M059J (cell line): ENCODE measurements at regions not wholly inside any gene's neighbourhood (a gene's known extent, or its start where the extent isn't known, plus 50 kb on each side); places are given as distances from the start of the nearest gene placed in this dataset.
"Not testable (repeated sequence)": the region's sequence is repeated elsewhere in the genome, so short reads cannot be mapped to it uniquely, and the experiment has no call there.

ENCODE experiments used
- DNase-seq: peaks from one replicate; pipeline ENCODE4 v3.0.0-alpha.2; 2012; ENCODE audit warnings: low read depth

DNA sequence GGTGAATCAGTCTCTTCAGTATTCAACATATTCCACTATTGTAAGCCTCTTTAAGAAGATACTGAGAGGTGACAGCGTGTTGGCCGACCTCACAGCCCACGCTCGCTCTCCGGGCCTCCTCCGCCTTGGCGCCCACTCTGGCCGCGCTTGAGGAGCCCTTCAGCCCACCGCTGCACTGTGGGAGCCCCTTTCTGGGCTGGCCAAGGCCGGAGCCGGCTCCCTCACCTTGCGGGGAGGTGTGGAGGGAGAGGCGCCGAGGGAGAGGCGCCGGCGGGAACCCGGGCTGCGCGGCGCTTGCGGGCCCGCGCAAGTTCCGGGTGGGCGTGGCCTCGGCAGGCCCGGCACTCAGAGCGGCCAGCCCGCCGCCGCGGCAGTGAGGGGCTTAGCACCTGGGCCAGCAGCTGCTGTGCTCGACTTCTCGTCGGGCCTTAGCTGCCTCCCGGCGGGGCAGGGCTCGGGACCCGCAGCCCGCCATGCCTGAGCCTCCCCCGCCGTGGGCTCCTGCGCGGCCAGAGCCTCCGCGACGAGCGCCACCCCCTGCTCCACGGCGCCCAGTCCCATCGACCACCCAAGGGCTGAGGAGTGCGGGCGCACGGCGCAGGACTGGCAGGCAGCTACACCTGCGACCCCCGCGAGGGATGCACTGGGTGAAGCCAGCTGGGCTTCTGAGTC, 306.4 kb downstream of the SEMA3D start:
- not testable (repeated sequence) for DNase-seq

DNA sequence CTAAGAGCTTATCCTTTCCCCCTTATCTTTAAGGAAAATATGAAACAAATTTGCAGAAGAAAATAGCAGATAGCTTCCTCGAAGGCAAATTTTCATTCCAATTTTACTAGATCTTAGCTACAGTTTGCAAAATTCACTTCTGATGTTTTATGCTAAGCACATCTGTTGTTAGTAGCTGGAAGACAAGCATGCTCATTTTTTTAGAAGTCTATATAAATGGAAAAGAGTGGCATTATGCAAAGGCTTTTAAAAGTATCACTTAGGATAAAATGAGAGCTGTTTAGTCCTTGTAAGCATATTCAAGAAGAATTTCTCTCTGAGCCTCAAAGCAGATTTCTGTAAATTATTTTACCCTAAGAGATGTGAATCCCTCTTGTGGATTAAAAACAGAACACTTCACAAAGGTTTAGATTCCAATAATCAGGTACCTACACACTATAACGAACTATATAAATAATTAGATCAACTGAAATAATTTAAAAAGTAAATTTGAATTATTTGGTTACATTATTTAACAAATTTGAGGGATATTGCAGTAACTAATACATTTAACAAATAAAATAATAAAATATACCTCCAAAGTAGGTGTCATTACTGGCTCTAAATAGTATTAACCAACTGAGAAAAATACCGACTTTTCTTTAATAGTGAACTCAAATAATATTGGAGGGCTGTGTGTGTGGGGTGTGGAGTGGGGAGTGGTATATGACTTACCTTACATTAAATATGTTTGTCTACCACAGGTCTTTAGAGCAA, 307.1 kb downstream of the SEMA3D start:
- DNase-seq, result no peak

- DNase-seq, result no peak
These were observed 308.8 kb downstream of the SEMA3D start for GRCh38 chr7:84877943-84878570.

DNA sequence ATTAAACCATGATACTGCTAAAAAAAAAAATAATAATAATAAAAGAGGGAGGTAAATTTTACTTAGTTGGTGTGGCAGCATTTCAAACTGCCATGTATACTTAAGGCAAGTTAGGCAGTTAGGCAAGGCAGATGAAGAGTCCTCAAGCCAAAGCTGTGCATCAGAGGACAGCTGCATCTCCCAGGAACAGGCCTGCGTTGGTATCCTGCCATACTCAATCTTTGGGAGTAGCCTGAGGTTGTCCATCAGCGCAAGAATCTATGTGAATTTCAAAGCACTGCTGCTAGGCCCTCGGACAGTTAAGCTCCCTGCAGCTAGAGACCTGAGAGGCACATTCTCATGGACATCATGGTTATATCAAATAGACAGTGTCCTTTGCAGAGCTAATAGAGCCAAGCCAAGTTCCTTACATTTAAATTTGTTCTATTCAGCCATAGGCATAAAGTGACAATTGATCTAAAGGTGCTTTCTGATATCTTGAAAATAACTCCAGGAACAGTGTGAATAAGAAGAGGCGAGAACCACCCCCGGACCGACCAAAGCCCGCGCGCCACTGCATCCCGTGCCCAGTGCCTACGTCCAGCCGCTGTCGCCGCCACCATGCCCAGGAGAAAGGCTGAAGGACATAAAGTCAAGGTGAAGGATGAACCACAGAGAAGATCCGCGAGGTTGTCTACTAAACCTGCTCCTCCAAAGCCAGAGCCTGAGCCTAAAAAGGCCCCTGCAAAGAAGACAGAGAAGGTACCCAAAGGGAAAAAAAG, 310.6 kb downstream of the SEMA3D start:
- no peak for DNase-seq

GRCh38 chr7:84865560-84865959, 321.3 kb downstream of the SEMA3D start:
- no peak for DNase-seq

GRCh38 chr7:84857336-84857735, 329.5 kb downstream of the SEMA3D start:
- DNase-seq, result no peak

DNA sequence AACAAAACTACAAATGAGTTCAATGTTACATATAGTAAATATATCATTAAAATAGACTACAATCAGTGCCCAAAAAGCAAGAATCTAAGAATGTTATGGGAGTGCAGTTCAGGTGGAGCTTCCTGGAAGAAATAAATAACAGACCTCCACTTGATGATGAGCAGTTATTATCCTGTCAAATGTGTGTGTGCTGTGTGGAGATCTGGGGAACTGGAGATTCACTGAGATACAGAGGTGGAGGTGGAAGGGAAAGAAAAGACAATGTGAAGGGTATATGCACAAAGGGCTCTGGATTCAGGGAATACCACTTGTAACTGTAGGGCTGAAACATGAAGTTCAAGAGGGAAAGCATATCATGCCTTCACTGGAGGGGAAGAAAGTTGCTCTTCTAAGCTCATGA, 331.1 kb downstream of the SEMA3D start:
- no peak for DNase-seq

GRCh38 chr7:84848974-84849372, 337.9 kb downstream of the SEMA3D start:
- DNase-seq, result not testable (repeated sequence)

DNA sequence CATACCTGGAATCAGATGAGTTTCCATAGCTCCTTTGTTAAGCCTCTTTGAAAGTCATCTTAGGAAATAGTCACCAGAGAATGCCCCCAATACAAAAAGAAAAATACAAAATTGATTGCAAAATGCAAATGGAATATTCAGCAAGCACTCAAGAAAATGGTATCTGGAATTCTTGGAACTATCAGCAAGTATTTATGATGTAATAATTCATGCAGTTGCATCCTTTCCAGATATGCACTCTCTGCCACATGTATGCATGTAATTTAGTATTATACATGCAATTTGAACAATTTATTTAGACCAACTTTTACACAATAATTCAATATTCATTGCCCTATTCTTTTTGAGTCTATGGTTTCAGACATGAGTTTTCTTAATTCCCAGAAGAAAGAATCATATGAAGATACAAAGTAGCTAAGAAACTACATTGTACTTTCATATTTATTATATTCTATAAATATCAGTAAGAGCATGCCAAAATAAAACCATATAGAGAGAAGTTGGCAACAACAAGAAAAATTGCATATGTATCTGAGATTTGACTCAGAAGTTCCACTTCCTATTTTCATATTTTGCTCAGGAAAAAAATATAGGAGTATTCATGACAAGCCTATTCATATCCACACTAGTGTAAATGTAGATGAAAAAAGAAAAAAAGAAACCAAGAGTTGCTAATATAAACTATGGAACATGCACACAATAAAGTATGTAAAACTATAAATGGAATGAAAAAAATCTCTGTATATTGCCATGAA, 338.5 kb downstream of the SEMA3D start:
- no peak for DNase-seq

- no peak for DNase-seq
These were observed 339.1 kb downstream of the SEMA3D start for GRCh38 chr7:84847790-84848189.

- no peak for DNase-seq
These were observed 339.8 kb downstream of the SEMA3D start for GRCh38 chr7:84847038-84847437.

- DNase-seq, result no peak
These were observed 340.9 kb downstream of the SEMA3D start for GRCh38 chr7:84845971-84846370.

DNA sequence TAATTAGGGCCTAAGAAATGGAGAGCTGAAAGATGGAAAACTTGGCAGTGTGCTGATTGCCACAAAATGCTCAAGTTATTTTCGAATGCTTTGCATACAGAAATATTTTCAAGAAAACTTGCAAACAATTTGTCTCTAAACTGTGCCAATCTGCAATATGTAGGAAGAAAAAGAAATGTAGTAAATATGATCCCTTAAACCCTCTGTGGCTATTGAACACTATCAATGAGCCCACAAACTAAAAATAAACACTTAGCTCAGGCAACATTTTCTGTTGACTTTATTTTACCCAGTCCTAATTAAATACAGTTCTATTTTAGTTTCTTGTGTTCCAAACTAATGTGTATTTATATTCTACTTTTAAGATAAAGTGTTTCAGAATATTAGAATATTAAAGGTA, 342.1 kb downstream of the SEMA3D start:
- no peak for DNase-seq

GRCh38 chr7:84841809-84842208, 345.0 kb downstream of the SEMA3D start:
- DNase-seq, result no peak

GRCh38 chr7:84838857-84839256, 348.0 kb downstream of the SEMA3D start:
- DNase-seq, result no peak

DNA sequence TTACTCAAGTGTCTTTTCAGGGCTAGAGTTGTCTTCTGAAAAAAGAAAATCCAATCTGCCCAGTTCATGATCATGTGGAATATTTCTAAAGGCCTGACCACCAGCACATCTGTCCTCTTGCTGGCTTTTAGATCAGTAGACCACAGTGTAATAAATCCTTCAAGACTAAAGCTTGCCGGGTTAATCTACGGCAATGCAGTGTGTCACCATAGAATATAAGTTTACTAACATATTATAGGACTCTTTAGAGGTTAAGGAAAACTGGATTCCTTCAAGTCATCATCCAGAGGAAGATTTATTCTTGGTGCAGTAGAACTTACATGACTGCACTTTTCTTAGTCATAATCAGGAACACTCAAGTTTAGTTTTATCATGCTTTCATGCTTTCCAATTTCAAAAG, 349.5 kb downstream of the SEMA3D start:
- no peak for DNase-seq

DNA sequence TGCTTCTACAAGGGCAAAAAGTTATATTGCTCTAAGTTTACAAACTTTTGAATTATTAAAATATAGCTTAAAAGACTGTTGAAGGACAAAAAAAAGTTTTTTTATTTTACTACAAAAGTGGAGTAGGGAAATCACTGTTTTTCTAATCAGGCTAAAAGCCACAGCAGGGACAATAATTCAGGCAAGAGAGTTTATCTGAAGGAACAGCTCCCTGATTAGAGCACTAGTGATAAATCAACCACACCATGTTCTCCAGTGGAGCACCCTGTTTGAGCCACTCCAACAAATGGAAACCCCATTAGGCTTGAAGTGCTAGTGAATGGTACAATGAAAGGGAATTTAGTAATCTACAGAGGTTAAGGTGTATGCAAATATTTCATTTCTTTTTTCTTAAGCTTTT, 357.1 kb downstream of the SEMA3D start:
- no peak for DNase-seq

DNA sequence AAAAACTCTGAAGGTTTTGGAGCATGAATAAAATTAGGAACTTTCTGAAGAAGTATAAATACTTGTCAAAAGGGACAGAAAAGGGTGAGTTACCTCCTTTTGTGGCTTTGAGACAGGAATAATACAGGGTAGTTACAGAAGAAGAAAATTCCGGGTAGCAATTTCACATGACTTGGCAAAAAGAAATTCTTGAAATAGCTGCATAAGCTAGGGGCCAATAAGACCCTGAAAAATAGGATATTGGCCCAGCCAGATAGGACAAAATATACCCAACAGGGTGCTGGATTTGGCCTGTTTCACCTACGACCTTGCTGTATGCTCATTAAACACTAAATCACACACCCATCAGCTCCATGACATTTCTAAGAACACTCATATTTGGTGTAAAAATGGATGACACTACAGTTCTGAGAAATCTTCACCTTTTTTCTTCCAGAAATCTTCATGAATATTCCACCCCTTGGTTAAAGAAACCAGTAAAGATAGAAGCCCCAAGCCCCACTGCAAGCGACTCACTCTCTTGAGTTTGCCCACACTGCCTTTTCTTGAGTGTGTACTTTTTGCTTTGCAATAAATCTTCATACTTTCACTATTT, 362.7 kb downstream of the SEMA3D start:
- DNase-seq, result no peak

GRCh38 chr7:84823530-84823929, 363.3 kb downstream of the SEMA3D start:
- no peak for DNase-seq

- DNase-seq, result peak; percentile 25
These were observed 363.8 kb downstream of the SEMA3D start for GRCh38 chr7:84822941-84823510.
